Astrocyte (in vitro differentiated cells and primary cell): ENCODE measurements at regions not wholly inside any gene's neighbourhood (a gene's known extent, or its start where the extent isn't known, plus 50 kb on each side); places are given as distances from the start of the nearest gene placed in this dataset.

Source experiments
- CTCF ChIP-seq: IDR thresholded peaks from 2 replicates; pipeline ENCODE4 v1.5.1; 2011; ENCODE audit warnings: low read depth, mild to moderate bottlenecking, inconsistent platforms, low read length, moderate library complexity; ENCODE audit not compliant: insufficient read depth
- EZH2 ChIP-seq: IDR thresholded peaks from 2 replicates; pipeline ENCODE4 v1.6.1; 2012; ENCODE audit warnings: mild to moderate bottlenecking, low read length, inconsistent platforms; ENCODE audit not compliant: insufficient read depth

- TF ChIP-seq CTCF: no peak
- no peak for TF ChIP-seq EZH2
These were observed 752.9 kb upstream of the ARPP21 start for GRCh38 chr3:34886443-34886842.
